ENCODE measurements at regions not wholly inside any gene's neighbourhood (a gene's known extent, or its start where the extent isn't known, plus 50 kb on each side); places are given as distances from the start of the nearest gene placed in this dataset.
A peak's percentile ranks its signal among the peaks of the same experiment; 100 is the strongest.

- Mint-ChIP-seq H3K27me3 (peaks cover 91% of the 10 kb centered on the region), H3K4me3 (peak overlapping the region; percentile 71), H3K27ac (no peak overlapping the region), H3K4me1 (peaks cover 26% of the 10 kb centered on the region), H3K9me3 (peaks cover 3% of the 10 kb centered on the region), H3K36me3 (ENCODE audit: low read depth) (peaks cover 2% of the 10 kb centered on the region)
- DNase-seq: peak; percentile 24
- ChIA-PET CTCF (interaction anchor here (0.7 to 3.0 kb wide), 2 partner anchors 13 to 24 kb away, joined by 3 to 18 read pairs; no protein-coding TSS in a partner anchor), POLR2A (interaction anchor here (0.6 kb wide), 1 partner anchor 186 kb away, joined by 3 read pairs; no protein-coding TSS in a partner anchor)
These were observed 216.1 kb downstream of the MEF2C start for GRCh38 chr5:88666761-88667495.

GRCh38 chr5:88665750-88666215 is 217.2 kb downstream of the MEF2C start:
- DNase-seq: no peak
- Mint-ChIP-seq H3K9me3 (peaks cover 3% of the 10 kb centered on the region), H3K27me3 (peaks cover 88% of the 10 kb centered on the region), H3K36me3 (ENCODE audit: low read depth) (peaks cover 2% of the 10 kb centered on the region), H3K4me1 (peaks cover 32% of the 10 kb centered on the region), H3K27ac (no peak overlapping the region), H3K4me3 (peak overlapping the region; percentile 71)
- CTCF ChIA-PET: interaction anchor here (1.2 to 3.0 kb wide), 2 partner anchors 25 to 29 kb away, joined by 3 to 18 read pairs; no protein-coding TSS in a partner anchor
- POLR2A ChIA-PET: no interaction called here

- no peak for DNase-seq
- H3K4me3 Mint-ChIP-seq: no peak overlapping the region
- peaks cover 86% of the 10 kb centered on the region for H3K27me3 Mint-ChIP-seq
- peaks cover 2% of the 10 kb centered on the region for H3K36me3 Mint-ChIP-seq (ENCODE audit: low read depth)
- CTCF ChIA-PET: interaction anchor here (1.2 to 3.0 kb wide), 2 partner anchors 26 to 31 kb away, joined by 3 to 18 read pairs; no protein-coding TSS in a partner anchor
- H3K27ac Mint-ChIP-seq: no peak overlapping the region
- peaks cover 3% of the 10 kb centered on the region for H3K9me3 Mint-ChIP-seq
- H3K4me1 Mint-ChIP-seq: peaks cover 35% of the 10 kb centered on the region
- POLR2A ChIA-PET: no interaction called here
These were observed 218.3 kb downstream of the MEF2C start for GRCh38 chr5:88664645-88665044.

GRCh38 chr5:88663793-88664216 is 219.2 kb downstream of the MEF2C start:
- POLR2A ChIA-PET: no interaction called here
- Mint-ChIP-seq H3K4me3 (no peak overlapping the region), H3K4me1 (peaks cover 35% of the 10 kb centered on the region), H3K27ac (no peak overlapping the region), H3K9me3 (peaks cover 3% of the 10 kb centered on the region), H3K27me3 (peaks cover 88% of the 10 kb centered on the region), H3K36me3 (ENCODE audit: low read depth) (peaks cover 2% of the 10 kb centered on the region)
- DNase-seq: no peak
- CTCF ChIA-PET: no interaction called here

- Mint-ChIP-seq H3K27ac (no peak overlapping the region), H3K4me1 (peaks cover 33% of the 10 kb centered on the region), H3K36me3 (ENCODE audit: low read depth) (peaks cover 2% of the 10 kb centered on the region), H3K4me3 (no peak overlapping the region), H3K27me3 (peaks cover 86% of the 10 kb centered on the region), H3K9me3 (peaks cover 3% of the 10 kb centered on the region)
- CTCF ChIA-PET: interaction anchor here (0.7 kb wide), 1 partner anchor 22 kb away, joined by 3 read pairs; no protein-coding TSS in a partner anchor
- no peak for DNase-seq
- POLR2A ChIA-PET: no interaction called here
These were observed 220.1 kb downstream of the MEF2C start for GRCh38 chr5:88662846-88663245.

- Mint-ChIP-seq H3K27ac (no peak overlapping the region), H3K4me1 (peaks cover 23% of the 10 kb centered on the region), H3K4me3 (no peak overlapping the region), H3K36me3 (ENCODE audit: low read depth) (no peaks in the 10 kb centered on the region), H3K27me3 (peaks cover 77% of the 10 kb centered on the region), H3K9me3 (peaks cover 3% of the 10 kb centered on the region)
- POLR2A ChIA-PET: no interaction called here
- no peak for DNase-seq
- CTCF ChIA-PET: no interaction called here
These were observed 221.2 kb downstream of the MEF2C start for GRCh38 chr5:88661806-88662207.

GRCh38 chr5:88660947-88661805 is 221.8 kb downstream of the MEF2C start:
- Mint-ChIP-seq H3K9me3 (peaks cover 3% of the 10 kb centered on the region), H3K4me3 (peak overlapping the region; percentile 14), H3K4me1 (peaks cover 16% of the 10 kb centered on the region), H3K27me3 (peaks cover 75% of the 10 kb centered on the region), H3K27ac (peak overlapping the region; percentile 16), H3K36me3 (ENCODE audit: low read depth) (no peaks in the 10 kb centered on the region)
- DNase-seq: no peak
- ChIA-PET CTCF (interaction anchor here (0.6 to 1.3 kb wide), 6 partner anchors 19 to 906 kb away, joined by 3 to 5 read pairs (median 3); no protein-coding TSS in a partner anchor), POLR2A (interaction anchor here (0.6 kb wide), 2 partner anchors 880 to 1244 kb away, joined by 3 to 4 read pairs; no protein-coding TSS in a partner anchor)

GRCh38 chr5:88660264-88660946 is 222.6 kb downstream of the MEF2C start:
- Mint-ChIP-seq H3K4me1 (peaks cover 9% of the 10 kb centered on the region), H3K27ac (no peak overlapping the region), H3K9me3 (peaks cover 3% of the 10 kb centered on the region), H3K4me3 (peak overlapping the region; percentile 41), H3K27me3 (peaks cover 69% of the 10 kb centered on the region), H3K36me3 (ENCODE audit: low read depth) (no peaks in the 10 kb centered on the region)
- DNase-seq: no peak
- ChIA-PET CTCF (interaction anchor here (0.6 to 1.3 kb wide), 8 partner anchors 20 to 906 kb away, joined by 3 to 5 read pairs (median 3); no protein-coding TSS in a partner anchor), POLR2A (interaction anchor here (0.6 kb wide), 2 partner anchors 879 to 1243 kb away, joined by 3 to 4 read pairs; no protein-coding TSS in a partner anchor)

- peaks cover 9% of the 10 kb centered on the region for H3K4me1 Mint-ChIP-seq
- H3K27me3 Mint-ChIP-seq: peaks cover 62% of the 10 kb centered on the region
- H3K27ac Mint-ChIP-seq: no peak overlapping the region
- CTCF ChIA-PET: interaction anchor here (0.6 to 1.3 kb wide), 6 partner anchors 12 to 879 kb away, joined by 3 to 7 read pairs (median 3); no protein-coding TSS in a partner anchor
- DNase-seq: no peak
- H3K4me3 Mint-ChIP-seq: peak overlapping the region; percentile 8
- H3K36me3 Mint-ChIP-seq (ENCODE audit: low read depth): no peaks in the 10 kb centered on the region
- POLR2A ChIA-PET: no interaction called here
- peaks cover 3% of the 10 kb centered on the region for H3K9me3 Mint-ChIP-seq
These were observed 223.3 kb downstream of the MEF2C start for GRCh38 chr5:88659529-88660263.

GRCh38 chr5:88658886-88659285 is 224.1 kb downstream of the MEF2C start:
- ChIA-PET POLR2A (interaction anchor here (0.5 kb wide), 1 partner anchor 20 kb away, joined by 3 read pairs; no protein-coding TSS in a partner anchor), CTCF (interaction anchor here (0.7 to 1.2 kb wide), 3 partner anchors 13 to 878 kb away, joined by 3 to 7 read pairs (median 4); no protein-coding TSS in a partner anchor)
- Mint-ChIP-seq H3K27ac (no peak overlapping the region), H3K4me3 (no peak overlapping the region), H3K36me3 (ENCODE audit: low read depth) (no peaks in the 10 kb centered on the region), H3K9me3 (peaks cover 3% of the 10 kb centered on the region), H3K4me1 (peaks cover 9% of the 10 kb centered on the region), H3K27me3 (peaks cover 55% of the 10 kb centered on the region)
- DNase-seq: no peak

- no peak overlapping the region for H3K4me3 Mint-ChIP-seq
- ChIA-PET CTCF (interaction anchor here (0.6 to 1.1 kb wide), 3 partner anchors 22 to 877 kb away, joined by 3 to 4 read pairs (median 3); no protein-coding TSS in a partner anchor), POLR2A (interaction anchor here (0.5 kb wide), 1 partner anchor 21 kb away, joined by 3 read pairs; no protein-coding TSS in a partner anchor)
- no peaks in the 10 kb centered on the region for H3K9me3 Mint-ChIP-seq
- no peak for DNase-seq
- peaks cover 9% of the 10 kb centered on the region for H3K4me1 Mint-ChIP-seq
- peaks cover 48% of the 10 kb centered on the region for H3K27me3 Mint-ChIP-seq
- no peak overlapping the region for H3K27ac Mint-ChIP-seq
- no peaks in the 10 kb centered on the region for H3K36me3 Mint-ChIP-seq (ENCODE audit: low read depth)
These were observed 224.8 kb downstream of the MEF2C start for GRCh38 chr5:88657906-88658775.
